ENCODE measurements at regions not wholly inside any gene's neighbourhood (a gene's known extent, or its start where the extent isn't known, plus 50 kb on each side); places are given as distances from the start of the nearest gene placed in this dataset.

GRCh38 chr10:3452173-3452626 is 279.6 kb upstream of the PITRM1 start:
- DNase-seq = no peak

DNA sequence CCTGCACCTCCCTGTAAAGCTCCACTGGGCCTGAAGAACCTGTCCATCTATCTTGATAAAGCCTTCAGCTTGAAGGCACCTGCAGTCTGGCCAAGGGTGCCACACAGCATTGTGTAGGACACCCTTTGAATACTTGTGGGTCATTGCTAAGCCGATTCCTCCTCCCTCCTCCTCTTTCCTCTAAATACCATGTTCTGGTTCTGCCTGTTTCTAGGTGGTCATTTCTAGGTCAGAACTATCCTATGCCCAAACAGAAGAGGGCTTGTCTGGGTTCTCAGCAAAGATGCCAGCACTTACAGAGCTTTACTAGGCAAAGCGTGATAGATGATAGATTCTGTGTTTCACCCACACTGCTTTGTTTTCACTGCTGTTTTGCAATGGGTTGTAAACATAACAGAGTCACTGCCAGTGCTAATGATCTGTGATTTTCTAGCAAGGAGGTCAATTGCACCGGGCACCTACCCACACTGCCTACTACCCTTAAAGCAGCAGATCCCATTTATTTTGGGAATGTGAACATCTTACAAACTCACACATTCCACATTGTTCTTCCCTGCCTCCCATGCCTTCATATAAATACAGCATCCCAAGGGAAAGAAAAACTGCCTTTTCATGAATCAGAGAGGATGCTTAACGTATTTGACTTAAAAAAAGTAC is 279.1 kb upstream of the PITRM1 start:
- DNase-seq = no peak

- no peak for DNase-seq
Measured at GRCh38 chr10:3446221-3446620, 273.6 kb upstream of the PITRM1 start.

DNA sequence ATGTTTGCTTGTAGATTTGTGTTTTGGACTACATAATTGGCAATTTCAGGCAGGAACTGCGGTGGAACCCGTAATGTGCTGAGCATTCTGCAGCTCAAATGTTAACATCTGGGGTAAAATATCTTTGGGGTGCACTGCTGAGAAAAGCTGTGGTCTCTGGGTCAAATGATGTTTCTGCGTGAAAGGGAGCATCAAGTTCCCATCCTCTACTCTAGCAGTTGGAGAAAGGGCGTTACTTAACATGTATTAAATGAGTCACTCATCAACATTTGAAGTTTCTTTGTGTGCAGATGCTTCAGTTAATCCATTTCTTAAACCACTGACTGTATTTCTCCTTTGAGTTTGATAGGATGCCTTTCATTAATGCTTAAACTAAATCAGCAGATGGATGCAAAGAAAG is 273.1 kb upstream of the PITRM1 start:
- no peak for DNase-seq

- DNase-seq = no peak
Measured at GRCh38 chr10:3442451-3442990, 269.9 kb upstream of the PITRM1 start.

DNA sequence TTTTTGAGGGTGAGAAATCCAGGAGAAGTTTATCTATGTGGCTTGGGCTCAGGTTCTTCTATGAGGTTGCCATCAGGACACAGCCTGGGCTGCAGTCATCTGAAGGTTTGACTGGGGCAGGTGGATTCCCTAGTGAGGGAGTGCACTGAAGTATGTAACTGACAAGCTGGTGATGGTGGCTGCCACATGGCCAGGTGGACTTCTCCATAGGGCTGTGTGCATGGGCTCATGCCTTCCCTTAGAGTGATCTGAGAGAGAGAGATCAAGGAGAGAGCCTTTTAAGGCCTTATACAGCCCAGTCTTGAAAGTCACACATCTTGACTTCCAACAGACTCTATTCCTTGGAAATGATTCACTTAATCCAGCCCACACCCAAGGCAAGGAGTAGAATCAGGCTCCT is 266.6 kb upstream of the PITRM1 start:
- no peak for DNase-seq

- no peak for DNase-seq
Measured at GRCh38 chr10:3438606-3439005, 266.0 kb upstream of the PITRM1 start.

DNA sequence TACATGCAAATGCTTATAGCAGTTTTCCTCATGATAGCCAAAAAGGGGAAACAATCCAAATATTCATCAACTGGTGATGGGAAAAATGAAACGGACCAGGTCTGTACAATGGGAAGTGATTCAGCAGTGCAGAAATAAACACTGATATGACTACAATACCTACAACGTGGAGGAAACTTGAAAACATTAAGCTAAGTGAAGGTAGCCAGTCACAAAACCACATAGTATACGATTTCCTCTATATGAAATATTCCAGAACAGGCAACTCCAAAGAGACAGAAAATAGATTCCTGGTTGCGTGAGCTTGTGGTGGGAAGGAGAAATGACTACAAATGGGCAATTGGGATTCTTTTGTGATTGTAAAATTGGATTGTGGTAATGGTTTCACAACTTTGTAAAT is 263.1 kb upstream of the PITRM1 start:
- no peak for DNase-seq

- no peak for DNase-seq
Measured at GRCh38 chr10:3433988-3434387, 261.4 kb upstream of the PITRM1 start.

GRCh38 chr10:3433131-3433530 is 260.5 kb upstream of the PITRM1 start:
- no peak for DNase-seq

DNA sequence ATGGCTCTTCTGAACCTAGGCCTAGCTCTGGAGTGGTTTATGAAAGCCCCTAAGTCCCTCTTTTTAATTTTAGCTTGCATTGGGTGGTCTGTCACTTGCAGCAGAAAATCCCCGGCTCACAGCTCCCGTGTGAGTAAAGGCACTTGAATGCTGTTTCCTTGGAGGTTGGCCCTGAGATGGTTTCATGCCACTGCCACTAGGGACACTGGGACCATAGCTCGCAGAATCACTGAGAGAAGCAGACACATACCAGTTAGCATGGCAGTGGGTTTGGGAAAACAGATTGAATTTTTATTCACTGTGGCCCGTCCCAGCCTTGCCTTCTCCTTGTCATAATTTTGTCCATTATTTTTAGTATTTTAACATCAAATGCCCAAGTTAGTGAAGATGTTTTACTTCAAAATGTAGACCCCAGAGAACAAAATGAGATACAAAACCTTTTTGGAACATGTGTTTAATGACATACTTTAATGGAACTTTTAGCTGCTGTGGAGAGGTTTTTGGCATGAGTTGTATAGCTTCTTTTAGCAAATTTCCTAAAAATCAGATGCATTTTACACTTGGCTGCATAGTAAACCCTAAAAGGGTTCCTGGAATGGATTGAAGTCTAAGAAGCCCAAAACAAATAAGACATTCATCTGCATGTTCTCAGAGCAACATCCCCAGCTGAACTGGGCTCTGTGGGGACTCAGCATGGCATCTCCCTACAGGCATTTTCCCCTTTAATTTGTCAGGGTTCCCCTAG is 259.7 kb upstream of the PITRM1 start:
- DNase-seq = no peak

GRCh38 chr10:3430501-3430900 is 257.9 kb upstream of the PITRM1 start:
- DNase-seq = no peak

GRCh38 chr10:3429676-3430075 is 257.1 kb upstream of the PITRM1 start:
- no peak for DNase-seq

DNA sequence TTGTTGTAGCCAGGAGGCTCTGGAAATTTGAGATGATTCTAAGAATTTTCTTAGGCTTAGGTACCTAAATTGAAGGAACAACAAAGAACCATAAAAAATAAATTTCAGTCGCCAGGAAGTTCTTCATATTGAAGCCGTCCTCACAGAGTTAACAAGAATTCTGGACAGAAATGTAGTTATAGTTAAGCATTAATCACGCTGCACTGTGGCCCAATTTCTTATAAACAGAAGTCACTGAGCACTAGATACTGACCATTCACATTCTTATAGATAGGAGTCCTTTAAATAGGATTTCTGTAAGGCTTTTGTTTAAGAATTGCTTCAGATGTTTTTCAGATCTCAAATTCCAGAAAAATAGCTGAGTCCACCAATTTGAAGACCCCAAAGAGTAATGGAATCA is 256.2 kb upstream of the PITRM1 start:
- DNase-seq = no peak

GRCh38 chr10:3427950-3428354 is 255.4 kb upstream of the PITRM1 start:
- no peak for DNase-seq

DNA sequence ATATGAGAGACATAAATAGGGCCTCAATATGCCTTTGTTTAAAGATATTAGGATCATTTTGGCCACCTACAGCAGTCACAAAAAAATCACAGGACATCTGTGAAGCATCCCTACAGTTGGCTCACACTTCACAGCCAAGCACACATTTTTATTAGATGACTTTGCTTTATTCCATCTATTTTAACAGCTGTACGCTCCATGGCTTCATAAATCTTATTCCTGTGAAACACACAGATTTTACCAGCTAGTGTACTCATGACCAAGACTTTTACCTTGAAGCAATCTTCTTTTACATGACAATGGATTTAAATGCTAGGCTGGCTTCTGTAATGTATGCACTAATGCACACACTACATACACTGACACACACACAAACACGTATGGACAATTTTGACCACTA is 254.8 kb upstream of the PITRM1 start:
- DNase-seq = no peak

DNA sequence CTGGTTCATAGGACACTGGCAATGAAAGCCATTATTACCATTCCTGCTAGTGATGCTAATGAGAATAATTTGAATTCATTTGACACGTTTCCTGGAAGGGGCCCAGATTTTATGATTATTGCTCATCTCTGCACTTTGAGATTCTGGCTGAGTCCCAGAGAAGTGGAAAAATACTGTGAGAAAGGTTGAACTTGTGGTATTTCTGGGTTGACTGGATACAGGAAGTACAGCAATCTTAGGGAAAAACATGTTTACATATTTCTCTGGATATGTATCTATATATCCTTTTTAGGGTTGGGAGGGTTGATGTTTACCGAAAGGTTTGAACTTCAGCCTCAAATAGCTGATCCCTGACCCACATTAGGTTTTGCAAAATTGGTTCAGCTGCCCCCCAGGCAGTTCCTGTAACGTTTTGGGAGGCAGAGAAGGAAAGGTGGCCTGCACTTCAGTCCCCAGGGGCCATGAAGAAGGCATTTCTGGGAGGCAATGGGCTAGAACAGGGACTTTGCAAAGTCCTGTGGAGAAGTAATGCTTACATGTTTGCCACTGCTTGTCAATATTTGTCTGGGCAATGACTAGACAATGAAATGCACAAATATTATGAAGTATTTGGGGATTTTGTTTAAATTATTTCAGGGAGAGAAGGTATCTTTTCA is 253.7 kb upstream of the PITRM1 start:
- DNase-seq = no peak

GRCh38 chr10:3425716-3426115 is 253.1 kb upstream of the PITRM1 start:
- DNase-seq = no peak

DNA sequence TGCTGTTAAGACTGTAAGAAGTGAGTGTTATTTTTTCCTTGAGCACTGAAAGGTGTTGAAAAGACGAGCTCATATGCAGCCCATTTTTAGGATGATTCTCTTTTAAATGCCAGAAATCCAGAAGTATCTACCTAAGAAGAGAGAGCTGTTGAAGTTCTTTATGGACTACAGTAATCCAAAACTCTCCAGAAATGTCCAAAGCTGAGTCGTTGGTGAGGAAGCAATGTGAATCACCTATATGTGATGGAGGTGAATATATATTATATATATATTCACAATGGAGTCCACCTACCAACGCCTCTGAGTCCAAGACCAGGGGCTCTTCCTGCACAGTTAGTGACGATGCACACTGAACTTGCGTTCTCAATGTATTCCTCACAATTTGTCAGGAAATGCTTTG is 252.7 kb upstream of the PITRM1 start:
- no peak for DNase-seq

DNA sequence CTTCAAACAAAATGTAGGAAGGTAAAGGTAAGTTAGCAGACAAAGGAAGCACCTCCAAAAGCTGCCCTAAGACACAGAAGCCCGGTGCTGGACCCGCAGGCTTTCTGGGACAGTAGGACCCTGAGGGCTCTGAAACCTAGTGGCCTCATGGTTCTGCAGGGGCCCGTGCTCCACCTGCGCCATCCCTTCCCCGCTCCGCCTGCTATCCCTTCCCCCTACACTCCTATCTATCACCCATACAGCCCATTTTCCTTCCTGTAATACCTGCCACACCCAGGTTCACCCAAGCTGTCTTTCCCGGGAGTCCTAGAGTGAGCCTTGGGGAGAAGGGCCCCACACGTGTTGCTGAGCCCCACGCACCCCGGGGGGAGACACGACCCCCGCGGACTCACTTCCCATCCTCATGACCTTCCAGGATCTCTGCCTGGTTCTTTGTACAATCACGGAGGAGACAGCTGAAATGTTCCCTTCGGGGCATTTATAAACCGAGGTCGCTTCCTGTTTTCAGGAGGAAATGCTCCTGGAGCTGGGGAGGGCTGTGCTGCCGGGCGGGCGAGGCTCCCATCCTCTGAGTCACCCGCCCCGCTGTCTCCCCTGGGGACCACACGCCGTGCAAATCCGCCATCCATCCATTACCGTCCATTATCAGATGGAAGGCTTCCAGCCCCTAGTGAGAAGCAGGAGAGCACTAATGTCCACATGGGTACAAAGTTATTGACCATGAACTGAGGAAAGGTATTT is 251.7 kb upstream of the PITRM1 start:
- no peak for DNase-seq

GRCh38 chr10:3423384-3423783 is 250.8 kb upstream of the PITRM1 start:
- DNase-seq = no peak

DNA sequence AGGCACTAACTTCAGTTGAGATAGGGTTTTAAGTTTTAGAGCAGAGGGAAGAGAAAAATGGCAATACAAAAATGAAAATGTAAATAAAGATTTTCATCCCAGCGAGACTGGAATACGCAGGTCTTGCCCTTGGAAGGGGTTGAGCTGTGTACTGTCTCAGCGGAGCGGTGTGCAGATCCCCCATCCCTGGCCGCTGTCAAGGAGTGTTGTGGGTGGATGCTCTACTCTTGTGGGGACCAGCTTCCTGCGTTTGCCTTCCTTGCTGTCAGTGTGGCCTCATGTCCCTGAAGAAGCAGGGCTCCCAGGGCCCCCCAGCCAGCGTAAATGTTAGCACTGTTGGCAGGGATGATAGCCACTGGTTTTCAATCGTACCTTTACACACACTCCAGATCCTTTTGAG is 249.7 kb upstream of the PITRM1 start:
- no peak for DNase-seq

Data from NCI-H2107 (cell line).